GM20000 (cell line): ENCODE measurements at regions not wholly inside any gene's neighbourhood (a gene's known extent, or its start where the extent isn't known, plus 50 kb on each side); places are given as distances from the start of the nearest gene placed in this dataset.

Experiments used
- DNase-seq: peaks from one replicate; pipeline ENCODE4 v3.0.0; 2012; ENCODE audit warnings: low spot score
- CTCF ChIP-seq: IDR thresholded peaks from 2 replicates; pipeline ENCODE4 v1.5.1; 2012; ENCODE audit warnings: mild to moderate bottlenecking, control low read depth; ENCODE audit errors: extremely low read depth, missing control alignments

GRCh38 chr6:72519871-72520270 lies 102.0 kb upstream of the KCNQ5 start:
- DNase-seq: no peak
- TF ChIP-seq CTCF: no peak

GRCh38 chr6:72521684-72522083 lies 100.2 kb upstream of the KCNQ5 start:
- no peak for DNase-seq
- TF ChIP-seq CTCF: no peak

- TF ChIP-seq CTCF: no peak
- peak; percentile 14 for DNase-seq
Measured at GRCh38 chr6:72522735-72523141, 99.1 kb upstream of the KCNQ5 start.

GRCh38 chr6:72524011-72524645 lies 97.7 kb upstream of the KCNQ5 start:
- TF ChIP-seq CTCF: no peak
- no peak for DNase-seq

GRCh38 chr6:72525821-72526510 lies 95.9 kb upstream of the KCNQ5 start:
- no peak for DNase-seq

DNA sequence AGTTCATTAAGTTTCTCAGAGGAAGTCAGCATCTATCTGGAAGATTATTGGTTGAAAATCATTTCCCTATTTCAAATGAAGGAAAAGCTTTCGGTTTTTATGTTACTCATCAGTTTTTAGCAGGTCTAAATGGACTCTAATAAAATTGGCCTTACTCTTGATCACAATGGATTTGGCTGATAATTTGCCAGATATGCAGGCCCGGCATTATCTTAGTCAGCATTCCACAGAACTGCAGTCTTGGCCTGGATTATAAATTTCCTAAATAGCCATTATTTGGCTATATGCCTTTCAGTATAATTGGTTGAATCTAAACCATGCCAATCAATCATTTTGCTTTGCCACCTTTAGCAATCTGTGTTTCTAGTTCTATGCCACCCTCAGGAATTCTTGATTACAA lies 91.7 kb upstream of the KCNQ5 start:
- no peak for TF ChIP-seq CTCF
- DNase-seq: no peak

More at GRCh38 chr6:72525821-72526510, 95.9 kb upstream of the KCNQ5 start:
- TF ChIP-seq CTCF: no peak

- no peak for DNase-seq
- no peak for TF ChIP-seq CTCF
Measured at GRCh38 chr6:72530750-72531149, 91.1 kb upstream of the KCNQ5 start.
